AG09309 (cell line): ENCODE measurements at regions not wholly inside any gene's neighbourhood (a gene's known extent, or its start where the extent isn't known, plus 50 kb on each side); places are given as distances from the start of the nearest gene placed in this dataset.

Experiments used
- DNase-seq: peaks from one replicate; pipeline ENCODE4 v3.0.0-alpha.2; 2010; ENCODE audit warnings: low read depth
- H3K4me3 ChIP-seq: 2 replicates; pipeline ENCODE4 v1.5.1; 2011; ENCODE audit warnings: mild to moderate bottlenecking, low read depth, low read length, moderate library complexity; ENCODE audit not compliant: control insufficient read depth
- CTCF ChIP-seq: IDR thresholded peaks from 2 replicates; pipeline ENCODE4 v1.5.1; 2011; ENCODE audit warnings: mild to moderate bottlenecking, low read depth, low read length, inconsistent platforms; ENCODE audit not compliant: insufficient read depth, control insufficient read depth; ENCODE audit errors: missing control alignments

GRCh38 chr6:54633601-54634000 lies 213.0 kb upstream of the FAM83B start:
- no peak for DNase-seq
- no peak overlapping the region for H3K4me3 ChIP-seq
- TF ChIP-seq CTCF = no peak

- no peak for TF ChIP-seq CTCF
- no peak for DNase-seq
- H3K4me3 ChIP-seq = no peak overlapping the region
Measured at GRCh38 chr6:54640911-54641310, 205.7 kb upstream of the FAM83B start.

- TF ChIP-seq CTCF = no peak
- DNase-seq = peak; percentile 70
- no peak overlapping the region for H3K4me3 ChIP-seq
Measured at GRCh38 chr6:54646069-54646950, 200.3 kb upstream of the FAM83B start.

- TF ChIP-seq CTCF = no peak
- no peak overlapping the region for H3K4me3 ChIP-seq
- no peak for DNase-seq
Measured at GRCh38 chr6:54646951-54647664, 199.5 kb upstream of the FAM83B start.

GRCh38 chr6:54654381-54654780 lies 192.2 kb upstream of the FAM83B start:
- DNase-seq = no peak
- TF ChIP-seq CTCF = no peak
- no peak overlapping the region for H3K4me3 ChIP-seq

- no peak overlapping the region for H3K4me3 ChIP-seq
- DNase-seq = no peak
- no peak for TF ChIP-seq CTCF
Measured at GRCh38 chr6:54655162-54655561, 191.4 kb upstream of the FAM83B start.
